ENCODE measurements at regions not wholly inside any gene's neighbourhood (a gene's known extent, or its start where the extent isn't known, plus 50 kb on each side); places are given as distances from the start of the nearest gene placed in this dataset.

DNA sequence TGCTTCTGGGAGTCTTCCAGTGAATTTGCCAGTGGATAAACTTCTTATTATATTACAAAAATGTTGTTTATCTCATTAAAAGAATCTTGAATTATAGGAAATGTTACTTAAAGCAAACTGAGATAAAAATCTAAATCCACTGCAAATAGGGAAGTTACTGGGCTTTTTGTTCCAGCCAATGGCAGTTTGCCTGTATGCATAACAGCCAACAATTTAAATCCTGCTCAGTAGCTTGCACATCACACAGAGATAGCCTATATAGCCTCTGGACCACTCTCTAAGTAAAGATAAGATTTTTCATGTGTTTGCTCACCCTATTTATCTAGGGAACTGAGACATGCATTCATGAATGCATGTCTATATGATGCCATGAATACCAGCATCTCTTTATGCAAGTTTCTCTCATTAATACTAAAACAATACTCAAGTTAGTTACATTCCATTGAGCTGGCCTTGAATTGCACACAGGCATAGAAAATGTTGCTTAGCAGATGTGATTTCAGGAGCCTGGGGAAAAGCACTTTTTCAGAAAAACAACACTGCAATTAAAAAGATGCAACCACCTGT lies 92.1 kb upstream of the GPR149 start:
- no peak overlapping the region for H3K9ac ChIP-seq (ENCODE audit: low read depth in 1 of 2, low read length in 2 of 2)
- no peak overlapping the region for H3K27ac ChIP-seq (ENCODE audit: low read depth in 2 of 2, low read length in 2 of 2)
- no peaks in the 10 kb centered on the region for H3K27me3 ChIP-seq (ENCODE audit: control insufficient read depth in 2 of 2, insufficient read depth in 2 of 2, low read length in 2 of 2)
- H3K36me3 ChIP-seq (ENCODE audit: control insufficient read depth in 2 of 2, insufficient read depth in 2 of 2, low read length in 2 of 2): no peaks in the 10 kb centered on the region
- no peaks in the 10 kb centered on the region for H3K4me1 ChIP-seq (ENCODE audit: control insufficient read depth in 2 of 2, insufficient read depth in 2 of 2, low read length in 2 of 2)
- no peaks in the 10 kb centered on the region for H3K9me3 ChIP-seq (ENCODE audit: control insufficient read depth in 2 of 2, low read length in 2 of 2)
- no peak overlapping the region for H3K4me3 ChIP-seq (ENCODE audit: low read length in 2 of 2)

DNA sequence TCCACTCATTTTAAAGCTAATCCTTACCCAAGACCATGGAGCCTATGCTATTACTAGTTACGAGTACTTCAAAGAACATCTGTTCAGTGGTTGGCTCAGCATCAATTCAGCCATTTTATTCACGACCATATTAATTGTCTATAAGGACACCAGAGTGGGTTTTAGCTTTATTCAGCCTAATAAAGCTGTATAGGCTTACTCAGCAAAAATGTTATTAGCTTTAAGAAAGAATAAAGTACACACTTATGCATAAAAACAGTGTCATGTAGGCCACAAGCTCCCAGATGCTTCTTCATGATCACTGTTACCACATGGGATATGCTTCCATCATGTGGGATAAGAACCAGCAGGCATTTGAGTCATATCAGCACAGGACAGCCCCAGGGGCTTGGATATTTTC lies 87.4 kb upstream of the GPR149 start:
- no peaks in the 10 kb centered on the region for H3K9me3 ChIP-seq (ENCODE audit: control insufficient read depth in 2 of 2, low read length in 2 of 2)
- H3K27ac ChIP-seq (ENCODE audit: low read depth in 2 of 2, low read length in 2 of 2): no peak overlapping the region
- H3K27me3 ChIP-seq (ENCODE audit: control insufficient read depth in 2 of 2, insufficient read depth in 2 of 2, low read length in 2 of 2): no peaks in the 10 kb centered on the region
- H3K9ac ChIP-seq (ENCODE audit: low read depth in 1 of 2, low read length in 2 of 2): no peak overlapping the region
- no peak overlapping the region for H3K4me3 ChIP-seq (ENCODE audit: low read length in 2 of 2)
- no peaks in the 10 kb centered on the region for H3K36me3 ChIP-seq (ENCODE audit: control insufficient read depth in 2 of 2, insufficient read depth in 2 of 2, low read length in 2 of 2)
- H3K4me1 ChIP-seq (ENCODE audit: control insufficient read depth in 2 of 2, insufficient read depth in 2 of 2, low read length in 2 of 2): no peaks in the 10 kb centered on the region

DNA sequence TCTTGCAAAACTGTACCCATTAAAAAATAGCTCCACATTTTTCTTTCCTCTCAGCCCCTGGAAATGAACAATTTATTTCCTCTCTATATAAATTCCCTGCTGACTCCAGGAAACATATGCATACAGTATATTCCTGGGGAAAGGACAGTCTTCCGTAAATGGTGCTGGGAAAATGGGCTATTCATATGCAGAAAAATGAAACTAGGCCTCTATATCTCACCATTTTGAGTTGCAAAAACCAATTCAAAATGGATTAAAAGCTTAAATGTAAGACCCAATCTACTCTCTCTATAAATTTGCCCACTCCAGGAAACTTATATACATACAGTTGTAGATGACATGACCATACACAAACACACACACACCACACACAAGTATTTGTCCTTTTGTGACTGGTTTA lies 85.9 kb upstream of the GPR149 start:
- H3K27ac ChIP-seq (ENCODE audit: low read depth in 2 of 2, low read length in 2 of 2): no peak overlapping the region
- no peak overlapping the region for H3K4me3 ChIP-seq (ENCODE audit: low read length in 2 of 2)
- no peaks in the 10 kb centered on the region for H3K36me3 ChIP-seq (ENCODE audit: control insufficient read depth in 2 of 2, insufficient read depth in 2 of 2, low read length in 2 of 2)
- no peaks in the 10 kb centered on the region for H3K9me3 ChIP-seq (ENCODE audit: control insufficient read depth in 2 of 2, low read length in 2 of 2)
- no peaks in the 10 kb centered on the region for H3K4me1 ChIP-seq (ENCODE audit: control insufficient read depth in 2 of 2, insufficient read depth in 2 of 2, low read length in 2 of 2)
- no peaks in the 10 kb centered on the region for H3K27me3 ChIP-seq (ENCODE audit: control insufficient read depth in 2 of 2, insufficient read depth in 2 of 2, low read length in 2 of 2)
- H3K9ac ChIP-seq (ENCODE audit: low read depth in 1 of 2, low read length in 2 of 2): no peak overlapping the region

DNA sequence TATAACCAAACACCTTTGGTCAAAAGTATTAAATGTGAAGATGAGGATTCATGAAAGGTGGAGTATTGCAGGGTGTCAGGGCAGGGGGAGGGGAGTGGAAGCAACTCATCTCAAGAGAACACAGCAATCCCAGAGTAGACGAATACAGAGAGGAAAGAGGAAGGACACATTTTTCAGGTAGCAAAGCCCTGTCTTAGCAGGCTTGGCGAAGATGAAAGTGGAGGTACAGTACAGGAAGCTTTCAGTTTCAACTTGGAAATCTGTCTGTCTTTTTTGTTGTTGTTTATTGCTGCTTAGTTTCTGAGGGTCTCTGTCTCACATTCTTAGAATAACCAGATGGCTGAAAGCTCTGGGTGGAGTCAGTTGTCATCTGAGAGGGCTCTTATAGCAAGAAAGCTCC lies 80.8 kb upstream of the GPR149 start:
- Histone ChIP-seq H3K4me3 (ENCODE audit: low read length in 2 of 2) (no peak overlapping the region), H3K36me3 (ENCODE audit: control insufficient read depth in 2 of 2, insufficient read depth in 2 of 2, low read length in 2 of 2) (no peaks in the 10 kb centered on the region), H3K9me3 (ENCODE audit: control insufficient read depth in 2 of 2, low read length in 2 of 2) (no peaks in the 10 kb centered on the region), H3K4me1 (ENCODE audit: control insufficient read depth in 2 of 2, insufficient read depth in 2 of 2, low read length in 2 of 2) (no peaks in the 10 kb centered on the region), H3K27me3 (ENCODE audit: control insufficient read depth in 2 of 2, insufficient read depth in 2 of 2, low read length in 2 of 2) (no peaks in the 10 kb centered on the region), H3K9ac (ENCODE audit: low read depth in 1 of 2, low read length in 2 of 2) (no peak overlapping the region), H3K27ac (ENCODE audit: low read depth in 2 of 2, low read length in 2 of 2) (no peak overlapping the region)

DNA sequence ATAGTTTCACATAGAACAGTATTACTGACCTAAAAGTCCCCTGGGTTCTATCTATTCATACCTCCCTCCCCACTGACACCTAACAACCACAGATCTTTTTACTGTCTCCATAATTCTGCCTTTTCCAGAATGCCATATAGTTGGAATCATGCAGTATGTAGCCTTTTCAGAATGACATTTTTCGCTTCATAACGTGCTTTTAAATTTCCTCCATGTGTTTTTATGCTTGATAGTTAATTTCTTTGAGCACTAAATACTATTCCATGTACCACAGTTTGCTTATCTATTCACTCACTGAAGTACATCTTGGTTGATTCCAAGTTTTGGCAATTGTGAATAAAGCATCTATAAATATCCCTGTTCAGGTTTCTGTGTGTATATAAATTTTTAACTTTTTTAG lies 77.7 kb upstream of the GPR149 start:
- Histone ChIP-seq H3K4me1 (ENCODE audit: control insufficient read depth in 2 of 2, insufficient read depth in 2 of 2, low read length in 2 of 2) (no peaks in the 10 kb centered on the region), H3K4me3 (ENCODE audit: low read length in 2 of 2) (no peak overlapping the region), H3K36me3 (ENCODE audit: control insufficient read depth in 2 of 2, insufficient read depth in 2 of 2, low read length in 2 of 2) (no peaks in the 10 kb centered on the region), H3K27ac (ENCODE audit: low read depth in 2 of 2, low read length in 2 of 2) (no peak overlapping the region), H3K9me3 (ENCODE audit: control insufficient read depth in 2 of 2, low read length in 2 of 2) (no peaks in the 10 kb centered on the region), H3K27me3 (ENCODE audit: control insufficient read depth in 2 of 2, insufficient read depth in 2 of 2, low read length in 2 of 2) (no peaks in the 10 kb centered on the region), H3K9ac (ENCODE audit: low read depth in 1 of 2, low read length in 2 of 2) (no peak overlapping the region)

DNA sequence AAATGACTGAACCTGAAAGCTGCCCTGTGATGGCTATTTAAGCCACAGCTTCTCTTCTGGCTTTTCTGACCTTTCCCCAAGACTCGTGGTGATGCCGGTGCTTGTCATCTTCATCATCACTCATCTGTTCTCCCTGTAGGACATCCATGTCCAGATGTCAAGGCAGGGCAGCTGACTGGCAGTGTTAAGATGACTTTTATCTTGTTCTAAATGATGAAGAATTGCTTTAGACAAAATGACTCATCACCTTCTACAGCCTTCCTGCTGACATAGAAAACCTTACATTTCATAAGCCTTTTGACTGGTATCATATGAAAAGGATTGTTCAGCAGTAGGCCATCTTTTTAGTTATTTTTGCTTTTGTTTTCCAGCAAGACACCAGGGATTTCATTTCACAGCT lies 67.0 kb upstream of the GPR149 start:
- H3K4me1 ChIP-seq (ENCODE audit: control insufficient read depth in 2 of 2, insufficient read depth in 2 of 2, low read length in 2 of 2): no peaks in the 10 kb centered on the region
- no peak overlapping the region for H3K27ac ChIP-seq (ENCODE audit: low read depth in 2 of 2, low read length in 2 of 2)
- H3K27me3 ChIP-seq (ENCODE audit: control insufficient read depth in 2 of 2, insufficient read depth in 2 of 2, low read length in 2 of 2): no peaks in the 10 kb centered on the region
- no peak overlapping the region for H3K4me3 ChIP-seq (ENCODE audit: low read length in 2 of 2)
- no peaks in the 10 kb centered on the region for H3K9me3 ChIP-seq (ENCODE audit: control insufficient read depth in 2 of 2, low read length in 2 of 2)
- no peaks in the 10 kb centered on the region for H3K36me3 ChIP-seq (ENCODE audit: control insufficient read depth in 2 of 2, insufficient read depth in 2 of 2, low read length in 2 of 2)
- H3K9ac ChIP-seq (ENCODE audit: low read depth in 1 of 2, low read length in 2 of 2): no peak overlapping the region

DNA sequence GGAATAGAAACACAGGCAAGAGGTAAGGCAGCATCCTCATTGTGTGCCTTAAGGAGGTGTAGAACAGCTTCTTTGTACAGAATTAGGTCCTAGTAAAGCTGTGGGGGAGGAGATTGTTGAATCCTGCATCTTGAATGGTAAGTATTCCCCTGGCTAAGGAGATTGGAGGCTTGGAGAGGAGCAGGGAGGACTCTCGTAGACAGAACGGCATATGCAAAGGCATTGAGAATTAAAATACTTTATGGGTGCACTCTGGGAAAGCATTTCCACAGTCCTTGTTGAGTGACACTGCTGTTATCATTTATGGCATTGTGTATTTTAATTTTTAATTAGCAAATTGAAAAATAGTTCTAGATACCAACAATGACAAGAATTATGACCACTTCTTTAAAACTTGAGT lies 66.5 kb upstream of the GPR149 start:
- Histone ChIP-seq H3K36me3 (ENCODE audit: control insufficient read depth in 2 of 2, insufficient read depth in 2 of 2, low read length in 2 of 2) (no peaks in the 10 kb centered on the region), H3K9ac (ENCODE audit: low read depth in 1 of 2, low read length in 2 of 2) (no peak overlapping the region), H3K27me3 (ENCODE audit: control insufficient read depth in 2 of 2, insufficient read depth in 2 of 2, low read length in 2 of 2) (no peaks in the 10 kb centered on the region), H3K4me1 (ENCODE audit: control insufficient read depth in 2 of 2, insufficient read depth in 2 of 2, low read length in 2 of 2) (no peaks in the 10 kb centered on the region), H3K9me3 (ENCODE audit: control insufficient read depth in 2 of 2, low read length in 2 of 2) (no peaks in the 10 kb centered on the region), H3K27ac (ENCODE audit: low read depth in 2 of 2, low read length in 2 of 2) (no peak overlapping the region), H3K4me3 (ENCODE audit: low read length in 2 of 2) (no peak overlapping the region)

DNA sequence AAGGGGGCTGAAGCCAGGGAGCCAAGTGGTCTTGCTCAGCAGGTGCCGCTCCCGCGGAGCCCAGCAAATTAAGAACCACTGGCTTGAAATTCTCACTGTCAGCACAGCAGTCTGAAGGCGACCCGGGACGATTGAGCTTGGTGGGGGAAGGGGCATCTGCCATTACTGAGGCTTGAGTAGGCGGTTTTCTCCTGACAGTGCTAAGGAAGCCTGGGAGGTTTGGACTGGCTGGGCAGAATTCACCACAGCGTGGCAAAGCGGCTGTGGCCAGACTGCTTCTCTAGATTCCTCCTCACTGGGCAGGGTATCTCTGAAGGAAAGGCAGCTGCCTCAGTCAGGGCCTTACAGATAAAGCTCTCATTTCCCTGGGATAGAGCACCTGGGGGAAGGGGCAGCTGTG lies 57.0 kb upstream of the GPR149 start:
- H3K4me3 ChIP-seq (ENCODE audit: low read length in 2 of 2): no peak overlapping the region

DNA sequence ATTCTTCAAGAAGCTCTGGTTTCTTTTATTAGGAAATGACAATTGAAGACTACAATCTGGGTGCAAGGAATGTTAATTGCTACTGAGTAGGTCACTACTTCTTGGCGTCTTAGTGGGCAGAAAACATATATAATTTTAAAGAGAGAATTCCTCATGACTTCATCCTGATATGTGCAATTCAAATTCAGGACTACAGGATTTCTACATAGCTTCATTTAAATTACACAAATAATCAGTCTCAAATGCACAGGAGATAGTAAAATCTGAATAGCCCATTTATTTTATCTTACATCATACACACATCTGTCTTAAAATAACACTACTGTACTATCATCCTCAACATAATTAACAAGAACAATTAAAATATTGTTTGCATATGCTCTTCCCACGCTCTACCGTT lies 52.5 kb upstream of the GPR149 start:
- H3K9me3 ChIP-seq (ENCODE audit: control insufficient read depth in 2 of 2, low read length in 2 of 2): no peaks in the 10 kb centered on the region
- no peaks in the 10 kb centered on the region for H3K4me1 ChIP-seq (ENCODE audit: control insufficient read depth in 2 of 2, insufficient read depth in 2 of 2, low read length in 2 of 2)
- no peak overlapping the region for H3K27ac ChIP-seq (ENCODE audit: low read depth in 2 of 2, low read length in 2 of 2)
- no peak overlapping the region for H3K4me3 ChIP-seq (ENCODE audit: low read length in 2 of 2)
- H3K9ac ChIP-seq (ENCODE audit: low read depth in 1 of 2, low read length in 2 of 2): no peak overlapping the region
- H3K27me3 ChIP-seq (ENCODE audit: control insufficient read depth in 2 of 2, insufficient read depth in 2 of 2, low read length in 2 of 2): no peaks in the 10 kb centered on the region
- no peaks in the 10 kb centered on the region for H3K36me3 ChIP-seq (ENCODE audit: control insufficient read depth in 2 of 2, insufficient read depth in 2 of 2, low read length in 2 of 2)

More for the DNA sequence above, 57.0 kb upstream of the GPR149 start:
- Histone ChIP-seq H3K9ac (ENCODE audit: low read depth in 1 of 2, low read length in 2 of 2) (no peak overlapping the region), H3K36me3 (ENCODE audit: control insufficient read depth in 2 of 2, insufficient read depth in 2 of 2, low read length in 2 of 2) (no peaks in the 10 kb centered on the region), H3K27ac (ENCODE audit: low read depth in 2 of 2, low read length in 2 of 2) (no peak overlapping the region), H3K4me1 (ENCODE audit: control insufficient read depth in 2 of 2, insufficient read depth in 2 of 2, low read length in 2 of 2) (no peaks in the 10 kb centered on the region), H3K27me3 (ENCODE audit: control insufficient read depth in 2 of 2, insufficient read depth in 2 of 2, low read length in 2 of 2) (no peaks in the 10 kb centered on the region), H3K9me3 (ENCODE audit: control insufficient read depth in 2 of 2, low read length in 2 of 2) (no peaks in the 10 kb centered on the region)

DNA sequence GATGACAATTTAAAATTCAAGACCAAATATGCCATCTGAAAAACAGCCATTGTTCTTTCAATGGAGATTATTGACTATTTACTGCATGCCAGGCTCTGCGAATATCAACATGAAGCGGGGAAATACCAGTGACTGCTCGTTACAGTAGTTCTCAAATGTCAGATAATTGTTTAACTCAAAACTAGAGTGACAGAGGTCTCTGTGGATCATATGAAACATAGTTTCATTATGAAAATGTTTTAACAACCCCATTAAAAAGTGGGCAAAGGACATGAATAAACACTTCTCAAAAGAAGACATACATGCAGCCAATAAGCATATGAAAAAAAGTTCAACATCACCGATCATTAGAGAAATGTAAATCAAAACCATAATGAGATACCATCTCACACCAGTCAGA lies 50.0 kb upstream of the GPR149 start:
- Histone ChIP-seq H3K9me3 (ENCODE audit: control insufficient read depth in 2 of 2, low read length in 2 of 2) (no peaks in the 10 kb centered on the region), H3K4me1 (ENCODE audit: control insufficient read depth in 2 of 2, insufficient read depth in 2 of 2, low read length in 2 of 2) (no peaks in the 10 kb centered on the region), H3K36me3 (ENCODE audit: control insufficient read depth in 2 of 2, insufficient read depth in 2 of 2, low read length in 2 of 2) (no peaks in the 10 kb centered on the region), H3K27me3 (ENCODE audit: control insufficient read depth in 2 of 2, insufficient read depth in 2 of 2, low read length in 2 of 2) (no peaks in the 10 kb centered on the region), H3K4me3 (ENCODE audit: low read length in 2 of 2) (no peak overlapping the region), H3K27ac (ENCODE audit: low read depth in 2 of 2, low read length in 2 of 2) (no peak overlapping the region), H3K9ac (ENCODE audit: low read depth in 1 of 2, low read length in 2 of 2) (no peak overlapping the region)
